Epidermal melanocyte (primary cell): ENCODE measurements at regions not wholly inside any gene's neighbourhood (a gene's known extent, or its start where the extent isn't known, plus 50 kb on each side); places are given as distances from the start of the nearest gene placed in this dataset.
A peak's percentile ranks its signal among the peaks of the same experiment; 100 is the strongest.

Source experiments
- DNase-seq: peaks from one replicate; pipeline ENCODE4 v3.0.0; 2011; ENCODE audit warnings: low spot score; ENCODE audit not compliant: insufficient read length

DNA sequence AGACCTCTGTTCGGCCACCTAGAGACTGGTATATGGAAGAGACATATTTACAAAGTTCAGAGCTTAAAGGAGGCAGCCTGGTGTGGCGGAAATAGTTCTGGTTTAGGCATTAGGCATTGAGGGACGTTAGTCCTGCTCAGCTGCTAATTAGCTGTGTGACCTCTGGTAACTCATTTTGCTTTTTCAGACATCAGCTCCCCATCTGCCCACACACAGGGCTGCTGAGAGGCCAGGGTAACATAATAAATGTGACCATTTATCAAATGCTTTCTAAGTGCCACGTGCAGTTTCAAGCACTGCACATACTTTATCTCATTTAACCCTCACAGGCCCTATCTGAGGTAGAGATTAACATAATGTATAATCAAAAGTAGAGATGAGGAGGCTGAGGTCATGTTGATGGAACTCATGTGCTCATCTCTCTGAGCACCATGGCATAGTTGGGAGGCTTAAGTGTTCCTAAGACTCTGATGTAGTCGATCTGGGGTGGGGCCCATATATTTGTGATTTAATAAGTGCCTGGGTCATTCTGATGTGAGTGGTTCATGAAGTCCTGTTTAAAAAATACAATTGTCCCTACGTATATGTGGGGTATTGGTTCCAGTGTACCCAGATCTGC, 267.2 kb upstream of the PLXNA2 start:
- DNase-seq, result no peak

DNA sequence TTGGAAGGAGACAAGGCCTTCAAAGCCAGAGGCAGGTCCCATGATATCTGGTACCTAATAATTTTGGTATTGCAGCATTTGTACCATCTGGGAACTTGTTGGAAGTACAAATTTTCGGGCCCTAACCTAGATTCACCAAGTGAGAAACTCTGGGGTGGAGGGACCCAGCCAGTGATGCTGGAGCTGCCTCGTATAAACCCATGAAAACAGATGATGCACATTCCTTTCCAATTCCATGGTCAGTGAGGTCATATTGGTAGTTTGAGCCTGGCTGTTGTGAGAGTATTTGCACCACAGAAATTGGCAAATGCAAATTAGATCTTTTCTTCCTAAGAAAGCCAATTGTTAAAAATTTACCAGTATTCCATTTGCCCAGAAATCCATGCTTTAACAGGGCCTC, 269.6 kb upstream of the PLXNA2 start:
- no peak for DNase-seq

DNA sequence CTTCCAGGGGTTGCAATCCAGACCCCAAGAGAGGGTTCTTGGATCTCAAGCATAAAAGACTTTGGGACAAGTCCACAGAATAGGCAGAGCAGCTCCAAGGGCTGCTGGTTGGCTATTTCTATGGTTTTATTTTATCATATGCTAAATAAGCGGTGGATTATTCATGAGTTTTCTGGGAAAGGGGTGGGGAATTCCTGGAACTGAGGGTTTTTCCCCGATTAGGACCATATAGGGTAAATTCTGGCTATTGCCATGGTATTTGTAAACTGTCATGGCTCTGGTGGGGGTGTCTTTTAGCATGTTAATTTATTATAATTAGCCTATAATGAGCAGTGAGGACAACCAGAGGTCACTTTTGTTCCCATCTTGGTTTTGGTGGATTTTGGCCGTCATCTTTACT, 270.9 kb upstream of the PLXNA2 start:
- no peak for DNase-seq

DNA sequence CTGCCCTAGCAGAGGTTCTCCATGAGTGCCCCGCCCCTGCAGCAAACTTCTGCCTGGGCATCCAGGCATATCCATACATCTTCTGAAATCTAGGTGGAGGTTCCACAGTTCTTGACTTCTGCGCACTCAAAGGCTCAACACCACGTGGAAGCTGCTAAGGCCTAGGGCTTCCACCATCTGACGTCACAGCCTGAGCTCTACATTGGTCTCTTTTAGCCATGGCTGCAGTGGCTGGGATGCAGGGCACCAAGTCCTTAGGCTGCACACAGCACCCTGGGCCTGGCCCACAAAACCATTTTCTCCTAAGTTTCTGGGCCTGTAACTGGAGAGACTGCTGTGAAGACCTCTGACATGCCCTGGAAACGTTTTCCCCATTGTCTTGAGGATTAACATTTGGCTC, 272.6 kb upstream of the PLXNA2 start:
- no peak for DNase-seq

DNA sequence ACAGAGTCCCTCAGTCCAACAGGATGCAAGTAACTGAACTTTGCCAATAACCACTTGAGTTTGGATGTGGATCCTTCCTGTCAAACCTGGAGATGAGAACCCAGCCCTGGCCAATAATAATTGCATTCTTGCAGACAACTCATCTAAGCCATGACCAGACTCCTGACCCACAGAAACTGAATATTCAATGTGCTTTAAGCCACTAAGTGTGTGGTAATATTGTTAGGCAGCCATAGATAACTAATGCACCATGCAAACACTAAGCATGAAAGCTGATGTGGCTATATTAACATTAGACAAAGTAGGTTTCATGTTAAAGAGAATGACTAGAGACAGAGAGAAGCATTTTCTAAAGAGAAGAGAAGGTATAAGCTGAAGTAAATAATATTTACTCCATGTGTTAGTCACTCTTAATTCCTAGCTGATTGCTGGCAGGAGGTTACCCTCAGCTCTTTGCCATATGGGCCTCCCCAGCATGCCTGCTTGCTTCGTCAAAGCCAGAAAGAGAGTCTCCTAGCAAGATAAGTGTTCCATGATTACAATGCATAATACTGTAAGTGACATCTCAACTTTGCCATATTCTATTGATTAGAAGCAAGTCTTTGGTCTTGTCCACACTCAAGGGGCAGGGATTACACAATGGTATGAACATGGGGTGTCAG, 276.4 kb upstream of the PLXNA2 start:
- DNase-seq, result no peak

DNA sequence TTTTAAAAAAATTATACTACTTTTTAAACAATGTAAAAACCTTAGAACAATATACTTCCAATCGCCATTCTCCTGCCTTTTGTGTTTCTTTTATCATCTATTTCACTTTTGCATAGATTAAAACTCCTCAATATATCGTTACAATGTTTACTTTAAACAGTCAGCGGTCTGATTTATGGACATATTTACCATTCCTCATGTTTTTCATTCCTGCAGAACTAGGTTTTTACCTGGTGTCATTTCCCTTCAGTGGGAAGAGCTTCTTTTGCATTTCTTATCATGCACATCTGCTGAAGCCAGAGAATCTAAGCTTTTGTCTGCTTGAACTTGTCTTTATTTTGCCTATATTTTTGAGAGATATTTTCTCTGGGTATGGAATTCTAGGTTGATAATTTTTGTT, 277.4 kb upstream of the PLXNA2 start:
- no peak for DNase-seq

DNA sequence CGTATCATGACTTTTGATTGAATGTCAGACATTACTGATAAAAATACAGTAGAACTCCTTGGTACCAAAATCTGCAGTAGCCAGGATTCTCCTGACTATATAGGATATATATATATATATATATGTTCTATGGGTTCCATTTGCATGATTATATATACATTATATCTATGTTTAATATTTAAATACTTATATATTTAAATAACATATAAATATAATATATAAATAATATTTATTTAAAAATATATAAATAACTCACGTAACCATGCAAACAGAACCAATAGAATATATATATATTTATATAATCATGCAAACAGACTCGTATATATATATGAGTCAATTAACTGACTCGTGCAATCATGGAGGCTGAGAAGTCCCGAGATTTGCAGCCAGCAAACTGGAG, 278.8 kb upstream of the PLXNA2 start:
- DNase-seq, result no peak

DNA sequence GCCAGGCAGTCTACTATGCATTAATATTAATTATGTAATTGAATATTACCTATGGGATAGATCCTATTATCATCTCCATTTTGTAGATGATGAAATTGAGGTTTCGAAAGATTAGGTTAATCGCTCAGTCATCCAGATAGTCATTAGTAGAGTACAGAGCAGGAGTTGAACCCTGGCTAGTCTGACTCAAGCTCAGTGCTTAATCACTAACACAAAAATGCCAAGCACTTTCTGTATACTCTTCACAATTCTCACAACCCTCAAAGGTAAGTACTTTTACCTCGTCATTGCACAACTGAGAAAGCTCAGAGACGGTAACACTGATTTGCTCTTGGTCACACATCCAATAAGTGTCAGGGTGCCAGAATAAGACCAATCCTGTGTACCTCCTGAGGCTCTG, 280.2 kb upstream of the PLXNA2 start:
- DNase-seq, result no peak

DNA sequence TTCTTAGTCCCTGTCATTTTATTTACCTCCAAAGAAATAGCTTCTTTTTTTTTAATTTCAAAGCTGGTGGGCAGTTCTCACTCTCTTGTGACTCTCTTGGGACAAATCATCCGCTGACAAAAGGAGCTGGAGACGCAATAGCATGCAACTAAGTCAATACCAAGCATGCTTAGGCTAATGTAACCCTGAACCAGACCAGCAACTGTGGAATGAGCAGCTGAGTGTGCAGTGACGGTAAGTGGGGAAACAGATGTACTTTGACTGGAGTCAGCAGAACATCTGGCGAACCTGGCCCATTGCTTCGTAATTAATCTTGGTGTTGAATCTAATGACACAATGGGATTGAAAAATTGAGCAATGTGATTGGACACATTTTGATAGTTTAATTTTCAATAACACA, 280.7 kb upstream of the PLXNA2 start:
- peak; percentile 30 for DNase-seq

DNA sequence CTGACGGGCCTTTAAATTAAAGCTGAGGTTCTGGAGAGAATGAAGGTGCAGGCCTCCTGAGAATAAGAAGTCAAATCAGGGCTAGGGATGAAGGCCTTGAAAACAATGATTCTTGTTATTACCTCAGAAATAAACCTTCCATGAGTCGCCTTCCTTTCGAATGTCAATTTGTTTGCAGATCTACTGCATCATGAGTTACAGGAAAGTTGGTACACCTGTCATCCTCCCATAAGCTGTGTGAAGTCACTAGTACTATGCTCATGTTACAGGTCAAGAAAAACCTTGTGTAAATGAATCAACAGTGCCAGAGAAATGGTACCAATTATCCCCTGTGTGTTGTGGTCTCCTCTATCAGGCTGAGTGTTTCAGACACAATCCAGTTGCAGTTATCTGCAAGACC, 281.2 kb upstream of the PLXNA2 start:
- no peak for DNase-seq

DNA sequence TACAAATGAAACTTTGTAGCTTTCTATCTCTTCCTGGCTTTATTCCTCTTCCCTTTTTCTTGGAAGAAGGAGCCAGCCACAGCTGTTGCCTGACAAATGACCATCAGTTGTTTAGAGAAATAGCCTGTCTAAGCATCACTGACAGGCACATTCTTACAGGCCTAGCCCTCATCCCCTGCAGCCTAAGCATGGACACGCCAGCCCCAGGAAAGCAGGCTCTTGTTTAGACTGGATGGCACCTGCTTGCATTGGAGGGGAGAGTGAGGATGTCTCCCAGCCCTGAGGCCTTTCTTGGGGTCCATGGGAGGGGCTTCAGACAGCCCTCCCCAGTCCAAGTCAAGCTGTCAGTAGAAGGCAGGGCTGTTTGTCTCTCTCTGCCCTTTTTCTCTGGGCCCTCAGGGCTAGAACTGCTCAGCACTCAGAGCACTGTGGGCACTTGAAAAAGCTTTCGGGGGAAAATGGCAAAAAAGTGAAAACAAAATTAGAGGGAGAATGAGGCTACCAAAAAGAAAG, 282.5 kb upstream of the PLXNA2 start:
- no peak for DNase-seq

DNA sequence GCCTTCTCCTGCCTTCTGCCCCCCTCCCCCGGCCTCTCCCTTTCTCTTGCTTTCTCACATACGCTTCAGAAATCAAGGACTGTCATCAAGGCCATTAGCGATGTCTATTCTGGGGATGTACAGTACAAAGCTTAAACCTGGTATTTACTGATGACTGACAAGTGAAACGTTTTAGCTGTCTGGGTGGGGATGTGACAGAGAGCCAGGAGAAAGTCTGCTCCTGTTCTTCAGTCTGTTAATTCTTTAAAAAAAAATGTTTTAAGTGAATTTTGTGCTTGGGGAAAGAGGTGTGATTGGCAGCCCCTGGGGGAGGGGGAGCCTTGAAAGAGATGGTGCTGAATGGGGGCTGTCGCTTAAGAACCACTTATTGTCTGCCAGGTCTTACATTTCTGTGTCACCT, 283.0 kb upstream of the PLXNA2 start:
- DNase-seq, result no peak

DNA sequence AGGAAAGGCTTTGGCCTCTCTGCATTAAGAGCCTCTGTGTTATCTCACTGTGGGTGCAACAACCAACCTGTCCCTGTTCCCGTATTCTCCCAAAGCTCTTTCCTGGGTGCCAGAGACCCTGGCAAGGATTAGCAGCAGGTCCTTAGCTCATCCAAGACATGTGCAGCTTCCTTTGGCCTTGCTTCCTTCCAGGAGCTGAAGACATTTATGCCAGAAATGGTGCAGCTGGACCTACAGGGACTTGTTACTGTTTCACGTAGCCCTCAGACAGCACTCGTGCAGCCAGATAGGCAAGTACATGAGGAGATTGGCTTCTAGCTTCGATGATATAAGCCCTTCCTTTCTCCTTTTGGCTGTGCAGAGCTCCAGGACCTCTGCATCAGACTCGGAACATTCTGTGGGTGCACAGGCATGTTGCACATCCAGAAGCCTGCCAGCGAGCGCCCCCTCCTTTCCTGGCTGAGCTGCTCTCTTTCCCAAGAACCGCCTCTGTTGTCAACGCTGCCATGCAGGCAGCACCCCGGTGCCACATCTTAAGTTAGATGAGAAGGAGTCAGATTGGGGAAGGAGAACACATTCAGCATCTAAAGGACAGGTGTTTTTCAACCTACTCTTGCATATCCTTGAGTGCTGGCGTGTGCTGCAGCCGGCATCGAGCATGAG, 284.5 kb upstream of the PLXNA2 start:
- no peak for DNase-seq

DNA sequence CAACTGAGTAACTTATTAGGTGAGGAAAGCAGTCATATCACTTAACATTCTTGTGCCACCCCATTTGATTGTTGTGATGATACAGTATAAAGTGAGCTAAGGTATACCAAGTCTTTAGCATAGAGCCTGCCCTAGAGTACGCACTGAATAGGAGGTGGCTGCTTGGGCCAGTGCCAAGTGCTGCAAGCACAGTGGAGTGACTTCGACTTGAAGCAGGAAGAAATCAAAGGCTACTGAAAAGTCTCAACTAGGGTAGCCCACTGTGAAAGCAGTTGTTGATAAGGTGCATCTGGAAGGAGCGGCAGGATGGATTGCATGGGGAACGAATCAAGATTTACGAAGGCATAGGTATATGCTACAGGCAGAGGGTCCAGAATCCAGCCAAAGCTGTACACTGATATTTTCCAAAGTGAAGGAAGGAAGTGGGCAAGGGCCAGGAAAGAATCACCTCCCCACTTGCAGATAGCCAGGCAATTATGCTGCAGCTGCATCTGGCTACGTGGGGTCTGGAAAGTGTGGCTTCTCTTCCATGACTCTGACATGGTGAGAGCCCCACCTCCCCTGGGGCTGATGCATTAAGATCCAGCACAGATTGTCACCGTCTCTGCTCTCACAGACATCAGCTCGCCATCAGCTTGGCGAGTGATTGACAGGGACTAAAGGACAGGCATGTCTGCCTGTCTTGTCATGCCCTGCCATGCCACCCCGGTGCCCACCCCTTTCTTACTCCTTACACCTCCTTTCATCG, 287.0 kb upstream of the PLXNA2 start:
- DNase-seq, result no peak

DNA sequence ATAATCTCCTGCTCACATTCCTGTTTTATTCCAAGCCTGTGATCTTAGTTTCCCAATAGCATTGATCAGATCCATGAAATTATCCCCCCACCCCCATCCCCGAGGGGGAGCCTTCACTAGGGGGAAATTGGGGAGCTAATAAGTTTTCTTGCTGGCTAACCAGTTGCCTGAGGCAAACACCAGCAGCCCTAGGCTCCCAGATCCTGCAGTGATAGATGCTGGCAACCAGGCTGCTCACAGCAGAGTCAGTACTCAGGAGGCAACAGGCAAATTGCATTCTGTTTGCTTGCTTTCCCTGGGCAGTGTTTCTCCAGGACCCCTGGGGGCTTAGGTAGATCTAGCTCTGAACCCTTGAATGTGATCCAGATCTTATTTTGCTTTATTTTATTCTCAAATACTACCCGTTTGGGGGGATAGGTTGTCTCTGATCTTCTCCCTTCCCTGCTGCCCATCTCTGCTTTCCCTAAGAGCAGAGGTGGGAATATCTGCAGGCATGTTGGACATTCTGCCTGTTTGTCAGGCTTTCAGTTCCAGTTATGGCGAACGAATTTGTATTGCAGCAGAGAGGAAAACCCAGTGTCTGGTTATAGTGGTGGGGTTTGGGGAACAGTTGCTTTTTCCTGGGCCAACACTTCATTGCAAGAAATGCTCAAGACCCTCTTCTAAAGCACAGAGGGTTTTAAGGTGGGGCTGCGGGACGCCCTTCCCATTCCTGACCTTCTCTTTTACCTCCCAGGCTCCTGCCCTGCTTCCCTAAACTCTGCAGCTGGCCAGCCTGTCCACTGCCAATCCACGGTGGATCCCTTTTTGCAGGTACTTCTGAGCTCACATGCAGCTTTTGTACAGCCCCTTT, 289.8 kb upstream of the PLXNA2 start:
- no peak for DNase-seq

DNA sequence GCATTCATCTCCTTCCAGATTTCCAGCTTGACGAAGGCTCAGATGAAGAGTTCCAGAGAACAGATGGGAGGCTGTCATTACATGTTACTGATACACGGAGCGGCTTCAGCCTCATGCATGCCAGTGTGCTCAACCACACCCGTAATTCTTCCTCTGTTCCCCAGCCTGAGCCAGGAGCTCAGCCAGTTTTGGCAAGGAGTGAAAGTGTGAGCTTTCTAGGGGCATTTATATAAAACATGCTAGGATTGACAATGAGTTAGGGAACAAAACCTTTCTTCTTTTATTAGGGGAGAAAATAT, 290.4 kb upstream of the PLXNA2 start:
- no peak for DNase-seq

DNA sequence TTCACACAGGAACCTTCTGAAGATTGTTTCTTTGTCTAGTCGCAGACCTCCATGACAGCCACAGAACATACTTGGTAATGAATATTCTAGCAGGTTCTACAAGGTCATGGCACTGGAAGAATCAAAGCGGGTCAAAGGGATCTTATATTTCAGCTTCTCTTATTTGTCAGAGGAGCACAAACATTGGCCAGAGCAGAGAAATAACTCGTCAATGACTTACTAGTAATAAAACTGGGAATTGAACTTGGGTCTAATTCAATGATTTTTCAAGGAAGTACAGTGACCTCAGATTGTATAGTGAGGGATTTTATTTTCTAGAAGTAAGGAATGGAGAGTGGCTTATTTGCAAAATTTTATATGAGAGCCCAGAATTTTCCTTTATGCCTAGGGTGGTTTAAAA, 290.8 kb upstream of the PLXNA2 start:
- no peak for DNase-seq

DNA sequence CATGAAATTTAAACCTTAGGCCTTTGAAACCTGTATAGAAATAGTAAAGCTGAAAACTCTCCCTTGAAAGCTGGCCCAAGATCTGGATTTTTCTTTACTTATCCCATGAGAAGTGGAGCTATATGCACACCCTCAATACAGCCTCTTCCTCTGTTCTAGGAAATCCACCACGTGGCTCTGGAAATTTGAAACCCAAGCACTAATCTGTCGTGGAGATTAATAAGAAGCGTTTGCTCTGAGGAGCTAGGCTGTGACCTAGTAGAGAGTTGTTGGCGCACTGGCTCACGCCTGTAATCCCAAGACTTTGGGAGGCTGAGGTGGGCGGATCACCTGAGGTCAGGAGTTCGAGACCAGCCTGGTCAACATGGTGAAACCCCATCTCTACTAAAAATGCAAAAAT, 291.3 kb upstream of the PLXNA2 start:
- no peak for DNase-seq

DNA sequence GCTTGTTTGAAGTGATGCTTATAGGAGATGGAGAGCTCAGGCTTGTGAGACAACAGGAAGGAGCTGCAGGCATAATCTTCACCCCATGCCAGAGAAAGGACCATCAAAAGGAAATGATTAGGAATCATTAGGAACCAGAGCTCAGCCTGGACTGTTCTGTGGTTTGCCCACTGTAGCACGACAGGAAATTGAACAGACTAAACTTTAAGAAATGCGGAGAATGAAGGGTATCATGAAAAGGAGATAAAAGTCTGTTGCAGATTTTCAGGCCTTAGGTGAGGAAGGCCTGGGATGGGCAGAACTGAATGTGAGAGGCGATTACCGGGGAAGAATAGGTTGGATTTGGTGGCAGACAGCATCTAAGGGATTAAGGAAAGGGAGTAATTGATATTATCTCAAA, 292.0 kb upstream of the PLXNA2 start:
- no peak for DNase-seq

DNA sequence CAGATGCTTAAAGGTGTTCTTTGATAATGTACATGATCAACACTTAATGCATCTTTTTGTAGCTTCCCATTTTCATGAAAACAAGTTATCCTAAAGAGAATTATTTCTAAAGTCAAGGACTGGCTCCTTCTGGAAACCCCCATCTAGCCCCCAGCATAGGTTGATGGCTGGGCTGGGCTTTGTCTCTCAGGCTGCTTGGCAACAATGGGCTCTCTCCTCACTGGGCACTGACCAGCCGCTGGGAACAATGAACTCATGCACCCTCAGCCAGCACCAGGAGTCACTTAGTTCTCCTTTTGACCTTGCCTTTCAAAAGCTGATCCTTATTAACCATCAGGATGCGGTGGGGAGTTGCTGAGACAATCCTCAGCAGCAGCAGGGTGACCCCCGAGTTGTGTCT, 293.0 kb upstream of the PLXNA2 start:
- DNase-seq, result no peak

DNA sequence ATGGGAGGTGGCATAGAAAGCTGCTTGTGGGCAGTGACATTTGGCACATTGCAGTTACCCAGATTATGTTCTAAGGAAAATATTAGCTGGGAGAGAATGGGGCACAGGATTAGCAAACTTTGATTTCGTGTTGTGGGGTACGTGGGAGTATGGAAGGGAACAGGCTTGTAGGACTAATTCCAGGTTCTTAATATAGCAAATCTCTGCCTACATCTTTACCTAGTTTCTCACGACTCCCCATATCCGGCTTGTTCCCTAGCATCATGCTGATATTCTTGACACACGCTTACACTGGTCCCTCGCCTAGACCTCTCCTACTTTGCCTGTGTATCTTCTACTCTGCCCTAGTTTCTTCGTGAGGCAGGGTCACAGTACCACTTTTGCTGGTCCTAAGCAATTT, 293.9 kb upstream of the PLXNA2 start:
- no peak for DNase-seq
